Erythroblast (primary cell): ENCODE measurements at regions not wholly inside any gene's neighbourhood (a gene's known extent, or its start where the extent isn't known, plus 50 kb on each side); places are given as distances from the start of the nearest gene placed in this dataset.

Experiments
- GATA1 ChIP-seq: IDR thresholded peaks from 2 replicates; pipeline ENCODE4 v1.6.1; 2011; ENCODE audit warnings: low read depth, mild to moderate bottlenecking, control low read depth, low read length, moderate library complexity
- POLR2A ChIP-seq: IDR thresholded peaks from 2 replicates; pipeline ENCODE4 v1.6.1; 2011; ENCODE audit warnings: mild to moderate bottlenecking, low read length

- TF ChIP-seq POLR2A = no peak
- no peak for TF ChIP-seq GATA1
These were observed 693.7 kb downstream of the MCTP2 start for GRCh38 chr15:94924971-94925598.
